NCI-H748 treated with DMSO at 0.1 percent for 48 hours (cell line): ENCODE measurements at regions not wholly inside any gene's neighbourhood (a gene's known extent, or its start where the extent isn't known, plus 50 kb on each side); places are given as distances from the start of the nearest gene placed in this dataset.

Source experiments
- DNase-seq: peaks from one replicate; lab custom pipeline; 2025; lab: John Stamatoyannopoulos, UW

- no peak for DNase-seq
Observed at GRCh38 chr18:78115896-78116561, 863.6 kb upstream of the SALL3 start.

GRCh38 chr18:78123144-78123909 is 856.3 kb upstream of the SALL3 start:
- DNase-seq, result no peak

DNA sequence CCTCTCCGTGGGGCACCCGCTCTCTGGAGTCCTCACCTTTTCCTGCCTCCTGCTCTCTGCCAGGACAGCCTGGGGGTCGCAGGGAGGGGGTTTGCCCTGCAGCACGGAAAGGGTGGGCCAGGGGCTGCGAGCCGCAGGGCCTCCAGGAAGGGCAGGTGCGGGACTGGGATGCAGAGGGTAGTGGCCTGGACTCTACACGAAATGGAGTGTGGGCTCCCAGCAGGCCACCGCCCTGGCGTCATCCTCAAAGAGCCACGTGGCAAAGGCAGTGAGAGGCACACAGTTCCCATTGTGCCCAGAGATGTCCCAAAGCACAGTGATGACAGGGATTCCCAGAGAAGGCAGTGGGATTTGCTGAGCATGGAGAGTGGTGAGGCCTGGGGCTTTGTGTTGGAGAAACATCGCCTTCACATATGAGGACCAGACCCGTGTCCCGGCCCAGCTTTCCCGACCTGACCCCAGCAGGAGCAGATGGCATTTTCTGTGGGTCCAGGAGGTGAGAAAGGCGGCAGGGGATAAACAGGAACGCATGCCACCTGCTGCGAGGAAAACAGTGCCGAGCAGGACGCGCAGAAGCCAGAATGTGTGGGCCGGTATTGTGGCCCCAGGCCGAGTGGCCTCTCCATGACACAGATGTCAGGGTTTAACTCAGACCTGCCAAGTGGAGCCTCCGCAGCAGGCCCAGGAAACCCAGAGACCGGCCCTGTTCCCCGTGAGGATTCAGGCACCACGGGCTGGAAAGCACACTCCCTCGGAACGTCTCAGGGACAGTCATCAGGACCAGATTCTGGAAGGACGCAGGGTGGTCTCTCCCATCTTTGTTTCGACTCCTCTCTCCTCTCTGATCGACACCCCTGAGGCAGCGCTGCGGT is 855.5 kb upstream of the SALL3 start:
- DNase-seq, result no peak

DNA sequence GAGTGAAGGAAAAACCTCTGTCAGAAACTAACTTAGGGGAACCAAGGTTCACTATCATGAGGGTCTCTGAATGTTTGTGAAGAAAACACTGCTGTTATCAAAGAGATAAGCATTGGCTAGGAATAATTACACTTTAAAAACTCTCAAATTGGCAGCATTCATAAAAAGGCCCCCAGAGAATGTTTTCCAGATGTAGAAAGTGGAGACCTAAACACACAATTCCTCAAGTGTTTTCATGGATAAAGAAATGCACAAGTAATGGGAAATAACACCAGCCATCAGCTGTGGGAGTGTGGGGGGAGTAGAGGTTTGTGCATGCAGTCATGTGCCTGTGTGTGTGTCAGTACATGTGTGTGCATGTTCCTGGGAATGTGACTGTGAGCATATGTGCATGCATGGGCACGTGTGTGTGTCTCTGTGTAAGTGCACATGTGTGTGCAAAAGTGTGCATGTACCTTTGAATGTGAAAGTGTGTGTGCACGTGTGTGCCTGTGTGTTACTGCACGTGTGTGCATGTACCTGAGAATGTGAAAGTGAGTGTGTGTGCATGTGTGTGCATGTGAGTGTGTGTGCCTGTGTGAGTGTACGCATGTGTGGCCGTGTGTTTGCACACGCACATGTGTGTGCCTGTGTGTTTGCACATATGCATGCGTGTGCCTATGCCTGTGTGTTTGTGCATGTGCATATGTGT is 854.3 kb upstream of the SALL3 start:
- no peak for DNase-seq

- no peak for DNase-seq
Observed at GRCh38 chr18:78126106-78126505, 853.5 kb upstream of the SALL3 start.

GRCh38 chr18:78126536-78126935 is 853.1 kb upstream of the SALL3 start:
- no peak for DNase-seq

DNA sequence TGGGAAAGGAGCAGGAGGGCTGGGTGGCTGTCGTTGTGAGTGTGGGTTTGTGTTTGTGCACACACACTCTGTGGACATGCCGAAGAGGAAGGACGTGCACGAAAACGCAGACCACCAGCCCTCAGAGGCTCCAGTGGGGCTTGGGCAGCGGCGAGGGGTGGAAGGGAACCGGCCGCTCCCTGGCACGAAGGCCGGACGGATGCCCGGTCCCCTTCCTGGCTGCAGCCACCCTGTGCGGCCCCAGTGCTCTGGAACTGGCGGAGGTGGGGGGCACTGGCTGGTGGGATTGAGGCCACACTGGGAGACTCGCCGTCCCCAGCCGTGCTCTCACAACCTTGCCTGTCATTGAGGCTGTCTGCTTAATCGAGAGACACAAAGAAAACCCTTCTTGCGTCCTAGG is 852.6 kb upstream of the SALL3 start:
- DNase-seq, result no peak

GRCh38 chr18:78128004-78128403 is 851.6 kb upstream of the SALL3 start:
- DNase-seq, result no peak

DNA sequence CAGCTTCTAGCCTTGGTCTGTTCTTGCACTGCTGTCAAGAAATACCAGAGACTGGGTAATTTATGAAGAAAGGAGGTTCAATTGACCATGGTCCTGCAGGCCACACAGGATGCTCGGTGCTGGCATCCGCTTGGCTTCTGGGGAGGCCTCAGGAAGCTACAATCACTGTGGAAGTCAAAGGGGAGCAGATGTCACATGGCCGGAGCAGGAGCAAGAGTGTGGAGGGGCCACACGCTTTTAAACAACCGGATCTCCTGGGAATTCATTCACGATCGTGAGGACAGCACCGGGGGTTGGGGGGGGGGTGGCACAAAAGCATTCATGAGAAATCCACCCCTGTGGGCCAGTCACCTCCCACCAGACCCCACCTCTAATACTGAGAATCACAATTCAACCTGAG is 850.4 kb upstream of the SALL3 start:
- DNase-seq, result no peak

- no peak for DNase-seq
Observed at GRCh38 chr18:78130232-78131195, 849.1 kb upstream of the SALL3 start.

- DNase-seq, result no peak
Observed at GRCh38 chr18:78133729-78134128, 845.9 kb upstream of the SALL3 start.

DNA sequence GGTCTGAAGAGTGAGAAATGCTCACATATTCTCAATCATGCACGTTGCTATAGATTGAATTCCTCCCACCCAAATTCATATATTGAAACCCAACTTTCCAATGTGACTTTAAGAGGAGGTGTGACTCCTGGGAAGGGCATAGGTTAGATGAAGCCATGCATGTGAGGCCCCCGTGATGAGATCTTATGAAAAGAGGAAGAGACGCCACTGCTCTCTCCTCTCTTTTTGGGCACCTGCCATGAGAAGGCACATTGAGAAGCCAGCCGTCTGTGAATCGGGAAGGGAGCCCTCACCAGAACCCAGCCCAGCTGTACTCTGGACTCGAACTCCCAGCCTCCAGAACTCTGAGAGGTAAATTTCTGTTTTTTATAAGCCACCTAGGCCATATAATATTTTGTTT is 842.6 kb upstream of the SALL3 start:
- DNase-seq, result no peak

DNA sequence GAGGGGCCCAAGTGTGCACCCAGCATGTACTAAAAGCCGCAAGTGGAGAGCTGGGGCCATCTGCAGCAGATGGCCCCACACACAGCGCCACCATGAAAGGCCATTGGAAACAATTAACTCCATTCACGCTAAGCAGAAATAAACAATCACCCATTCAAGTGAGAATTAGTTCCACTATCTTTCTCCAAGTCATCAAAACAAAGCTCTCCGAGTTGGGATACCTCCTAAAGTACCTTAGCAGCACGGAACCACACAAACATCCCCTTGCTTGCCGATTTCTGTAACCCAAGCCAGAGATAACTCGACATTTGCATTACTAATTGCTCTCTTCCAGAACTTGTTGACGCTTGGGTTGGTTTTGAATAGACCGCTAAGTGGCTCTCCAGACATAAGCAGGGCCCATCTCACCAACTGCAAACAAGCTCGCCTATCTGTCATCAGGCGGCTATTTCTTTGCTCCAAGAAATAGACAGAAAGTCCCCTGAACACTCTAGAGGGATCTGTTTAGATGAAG is 840.6 kb upstream of the SALL3 start:
- DNase-seq, result peak; percentile 76

- no peak for DNase-seq
Observed at GRCh38 chr18:78140294-78140693, 839.3 kb upstream of the SALL3 start.

- no peak for DNase-seq
Observed at GRCh38 chr18:78144669-78145068, 834.9 kb upstream of the SALL3 start.

DNA sequence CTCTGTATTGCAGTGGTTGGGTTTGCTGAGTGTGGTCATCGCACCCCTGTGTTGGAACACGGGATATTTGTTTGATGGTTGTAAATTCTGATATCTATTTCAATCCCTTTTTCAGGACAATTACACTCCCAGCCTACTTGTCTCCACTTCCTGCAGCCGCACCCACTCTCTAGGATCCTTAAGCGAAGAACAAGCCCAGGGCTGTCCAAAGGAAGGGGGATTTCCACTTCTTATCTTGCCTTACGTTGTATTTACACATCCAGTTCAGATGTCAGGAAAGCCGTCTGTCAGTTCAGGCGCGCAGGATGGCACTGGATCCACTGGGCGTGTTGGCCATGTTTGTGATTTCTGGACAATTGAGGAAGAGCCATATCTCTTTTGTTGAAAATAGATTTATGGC is 834.5 kb upstream of the SALL3 start:
- DNase-seq, result no peak

GRCh38 chr18:78146136-78147085 is 833.2 kb upstream of the SALL3 start:
- no peak for DNase-seq

DNA sequence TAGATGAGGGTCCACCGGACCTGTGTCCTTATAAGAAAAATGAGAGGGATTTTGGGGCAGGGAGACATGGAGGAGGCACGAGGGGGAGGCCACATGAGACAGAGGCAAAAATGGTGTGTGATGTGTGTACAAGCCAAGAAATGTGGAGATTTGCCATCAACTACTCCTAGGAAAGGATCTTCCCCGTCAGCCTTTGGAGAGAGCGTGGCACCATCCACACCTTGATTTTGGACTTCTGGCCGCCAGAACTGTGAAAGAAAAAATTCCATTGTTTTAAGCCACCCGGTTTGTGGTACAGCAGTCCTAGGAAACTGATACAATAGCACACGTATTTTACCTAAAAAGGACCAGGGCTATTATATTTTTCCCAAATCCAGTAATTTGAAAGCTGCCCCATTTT is 829.0 kb upstream of the SALL3 start:
- no peak for DNase-seq

- DNase-seq, result no peak
Observed at GRCh38 chr18:78151234-78151633, 828.4 kb upstream of the SALL3 start.
